HCT116 (cell line): ENCODE measurements at regions not wholly inside any gene's neighbourhood (a gene's known extent, or its start where the extent isn't known, plus 50 kb on each side); places are given as distances from the start of the nearest gene placed in this dataset.

Experiments used
- ATAC-seq: fragments of 200-7000 bp; cut with Tn5 transposase; 2 replicates; pipeline ENCODE4 v1.9.1; 2020; ENCODE audit warnings: mild to moderate bottlenecking, moderate library complexity
- BruUV-seq: library from RNA; stranded (reverse); fragments of 400-500 nt; replicated peaks from 2 replicates; lab custom pipeline; 2021; lab: Mats Ljungman, UMichigan
- CTCF ChIA-PET: fragments of 300-600 bp; sonication (Branson Sonifier 250); formaldehyde crosslinking; loops from one replicate; lab custom pipeline; 2021; ENCODE audit warnings: antibody characterized with exemption; lab: Charles Lee
- POLR2A ChIA-PET: fragments of 300-600, 350-600 bp; sonication (Branson Sonifier 250); formaldehyde crosslinking; loops from one replicate; lab custom pipeline; 2021; ENCODE audit warnings: antibody characterized with exemption; lab: Charles Lee
- RAD21 ChIA-PET, 2 experiments: fragments of 300-600 bp; sonication (Branson Sonifier 250); formaldehyde crosslinking; loops; one replicate each; lab custom pipeline; 2023; ENCODE audit warnings: low total read pairs in 2 of 2; ENCODE audit not compliant: uncharacterized antibody in 2 of 2, unreplicated experiment in 2 of 2, low non-redundant PET in 1 of 2; lab: Charles Lee
- DNase-seq: peaks from one replicate; pipeline ENCODE4 v3.0.0-alpha.2; 2010; ENCODE audit warnings: low read depth, low spot score
- H2AFZ ChIP-seq: fragments of 200-600 bp; shearing (Covaris generic), sonication (generic); 2 replicates; pipeline ENCODE4 v1.6.1; 2017; ENCODE audit warnings: low read depth, mixed run types, mixed read lengths, antibody characterized with exemption, low read length; ENCODE audit not compliant: poor library complexity, severe bottlenecking
- H3K27ac ChIP-seq: 2 replicates; pipeline ENCODE4 v1.5.1; 2012; ENCODE audit warnings: low read depth, low read length
- H3K27me3 ChIP-seq: fragments of 200-600 bp; sonication (generic); 2 replicates; pipeline ENCODE4 v1.6.1; 2016; ENCODE audit warnings: mixed run types, low read length, mixed read lengths; ENCODE audit not compliant: insufficient read depth
- H3K36me3 ChIP-seq, 2 experiments: fragments of 200-500 bp in 1 of 2; fragments of 200-600 bp in 1 of 2; sonication (Bioruptor generic) in 1 of 2; sonication (generic) in 1 of 2; 2 replicates each; pipeline versions ENCODE4 v1.5.1 to v1.6.1; 2014 to 2016; ENCODE audit warnings: low read length in 2 of 2, inconsistent platforms in 1 of 2, mixed read lengths in 1 of 2, mixed run types in 1 of 2; ENCODE audit not compliant: insufficient read depth in 2 of 2, control insufficient read depth in 1 of 2
- H3K4me1 ChIP-seq, 2 experiments: fragments of 200-600 bp in 1 of 2; sonication (generic) in 1 of 2; 2 replicates each; pipeline versions ENCODE4 v1.5.1 to v1.6.1; 2012 to 2017; ENCODE audit warnings: low read length in 2 of 2, inconsistent platforms in 1 of 2, mild to moderate bottlenecking in 1 of 2, mixed read lengths in 1 of 2, mixed run types in 1 of 2, moderate library complexity in 1 of 2; ENCODE audit not compliant: insufficient read depth in 2 of 2, control insufficient read depth in 1 of 2
- H3K4me2 ChIP-seq: fragments of 200-600 bp; sonication (generic); 2 replicates; pipeline ENCODE4 v1.6.1; 2017; ENCODE audit warnings: mixed run types, low read length, mixed read lengths
- H3K4me3 ChIP-seq, 2 experiments: fragments of 200-600 bp in 1 of 2; sonication (generic) in 1 of 2; replicated peaks in 1 of 2; 2 replicates each; pipeline ENCODE4 v1.5.1; 2011 to 2016; ENCODE audit warnings: low read length in 2 of 2, control low read depth in 1 of 2, low read depth in 1 of 2, mild to moderate bottlenecking in 1 of 2, mixed read lengths in 1 of 2, mixed run types in 1 of 2
- H3K79me2 ChIP-seq: fragments of 200-600 bp; sonication (generic); 2 replicates; pipeline ENCODE4 v1.6.1; 2017; ENCODE audit warnings: mild to moderate bottlenecking, mixed run types, low read length, moderate library complexity, mixed read lengths; ENCODE audit not compliant: insufficient read depth
- H3K9ac ChIP-seq: fragments of 200-600 bp; sonication (generic); 2 replicates; pipeline ENCODE4 v1.6.1; 2016; ENCODE audit warnings: low read length, mixed read lengths
- H3K9me2 ChIP-seq: fragments of 200-600 bp; sonication (generic), shearing (Covaris generic); 2 replicates; pipeline ENCODE4 v1.6.1; 2017; ENCODE audit warnings: mixed run types, mild to moderate bottlenecking, moderate library complexity; ENCODE audit not compliant: insufficient read depth
- H3K9me3 ChIP-seq, 2 experiments: fragments of 200-500 bp in 1 of 2; fragments of 200-600 bp in 1 of 2; sonication (Bioruptor generic) in 1 of 2; sonication (generic) in 1 of 2; 2 replicates each; pipeline ENCODE4 v1.6.1; 2014 to 2017; ENCODE audit warnings: low read length in 2 of 2, mixed read lengths in 2 of 2, inconsistent platforms in 1 of 2, low read depth in 1 of 2, mild to moderate bottlenecking in 1 of 2, mixed run types in 1 of 2, moderate library complexity in 1 of 2; ENCODE audit not compliant: control insufficient read depth in 1 of 2, insufficient read depth in 1 of 2
- H4K20me1 ChIP-seq: fragments of 200-600 bp; sonication (generic), shearing (Covaris generic); 2 replicates; pipeline ENCODE4 v1.6.1; 2017; ENCODE audit warnings: mixed run types, mild to moderate bottlenecking, moderate library complexity; ENCODE audit not compliant: insufficient read depth
- CBX3 ChIP-seq: IDR thresholded peaks from 2 replicates; pipeline ENCODE4 v1.6.1; 2012; ENCODE audit warnings: low read depth
- CEBPB ChIP-seq: IDR thresholded peaks from 2 replicates; pipeline ENCODE4 v1.6.1; 2012; ENCODE audit warnings: low read depth
- ELF1 ChIP-seq: IDR thresholded peaks from 2 replicates; pipeline ENCODE4 v1.6.1; 2012; ENCODE audit warnings: low read depth, borderline replicate concordance
- EZH2 ChIP-seq: fragments of 200-600 bp; sonication (generic); IDR thresholded peaks from 2 replicates; pipeline ENCODE4 v1.6.1; 2017; ENCODE audit warnings: antibody characterized with exemption, mixed run types
- EZH2phosphoT487 ChIP-seq: fragments of 200-600 bp; IDR thresholded peaks from 2 replicates; pipeline ENCODE4 v1.6.1; 2018; ENCODE audit warnings: antibody characterized with exemption, borderline replicate concordance
- FOSL1 ChIP-seq: IDR thresholded peaks from 2 replicates; pipeline ENCODE4 v1.6.1; 2012; ENCODE audit warnings: low read depth
- MAX ChIP-seq: IDR thresholded peaks from 2 replicates; pipeline ENCODE4 v1.6.1; 2012
- POLR2A ChIP-seq: IDR thresholded peaks from 2 replicates; pipeline ENCODE4 v1.7.0; 2011; ENCODE audit warnings: borderline replicate concordance; ENCODE audit not compliant: insufficient read depth, insufficient read length; ENCODE audit errors: extremely low read depth
- POLR2AphosphoS5 ChIP-seq: IDR thresholded peaks from 2 replicates; pipeline ENCODE4 v1.6.1; 2011; ENCODE audit warnings: mild to moderate bottlenecking, low read depth, low read length, moderate library complexity
- SIN3A ChIP-seq: IDR thresholded peaks from 2 replicates; pipeline ENCODE4 v1.6.1; 2012; ENCODE audit warnings: low read depth
- SP1 ChIP-seq: IDR thresholded peaks from 2 replicates; pipeline ENCODE4 v1.6.1; 2012; ENCODE audit warnings: low read depth
- TCF7L2 ChIP-seq: IDR thresholded peaks from 2 replicates; pipeline ENCODE4 v1.7.0; 2011; ENCODE audit warnings: borderline replicate concordance, inconsistent platforms; ENCODE audit not compliant: insufficient read depth, insufficient read length; ENCODE audit errors: extremely low read depth
- YY1 ChIP-seq: IDR thresholded peaks from 2 replicates; pipeline ENCODE4 v1.6.1; 2011; ENCODE audit warnings: low read length, low read depth, moderate library complexity, mild to moderate bottlenecking; ENCODE audit not compliant: insufficient replicate concordance; ENCODE audit errors: extremely low read depth
- ZFX ChIP-seq: fragments of 450-650 bp; IDR thresholded peaks from 2 replicates; pipeline ENCODE4 v1.6.1; 2017
- ZNF274 ChIP-seq: fragments of 200-500 bp; sonication (Bioruptor generic); IDR thresholded peaks from 2 replicates; pipeline ENCODE4 v1.6.1; 2014; ENCODE audit warnings: mild to moderate bottlenecking, low read depth, low read length, inconsistent platforms
- intact Hi-C: fragments of 100-400 bp; cut with micrococcal nuclease; formaldehyde crosslinking; loops from 2 replicates; pipeline ENCODE4 v1.10.0; 2022
- TF ChIP-seq, protein P1 (sequence below): IDR thresholded peaks from 2 replicates; pipeline ENCODE4 v1.6.1; 2012; ENCODE audit warnings: low read depth
- TF ChIP-seq, protein P2 (sequence below): IDR thresholded peaks from 2 replicates; pipeline ENCODE4 v1.6.1; 2012

GRCh38 chr18:60910534-60910933 is 422.7 kb upstream of the CDH20 start:
- Histone ChIP-seq H3K27ac (no peak overlapping the region), H3K79me2 (no peaks in the 10 kb centered on the region)
- TF ChIP-seq SIN3A (no peak), SP1 (no peak), TCF7L2 (no peak), YY1 (no peak), CBX3 (no peak), EZH2phosphoT487 (no peak), POLR2AphosphoS5 (no peak), FOSL1 (no peak), POLR2A (no peak), ELF1 (no peak), CEBPB (no peak), ZFX (no peak), MAX (no peak), EZH2 (no peak), ZNF274 (no peak)
- TF ChIP-seq, protein P1, sequence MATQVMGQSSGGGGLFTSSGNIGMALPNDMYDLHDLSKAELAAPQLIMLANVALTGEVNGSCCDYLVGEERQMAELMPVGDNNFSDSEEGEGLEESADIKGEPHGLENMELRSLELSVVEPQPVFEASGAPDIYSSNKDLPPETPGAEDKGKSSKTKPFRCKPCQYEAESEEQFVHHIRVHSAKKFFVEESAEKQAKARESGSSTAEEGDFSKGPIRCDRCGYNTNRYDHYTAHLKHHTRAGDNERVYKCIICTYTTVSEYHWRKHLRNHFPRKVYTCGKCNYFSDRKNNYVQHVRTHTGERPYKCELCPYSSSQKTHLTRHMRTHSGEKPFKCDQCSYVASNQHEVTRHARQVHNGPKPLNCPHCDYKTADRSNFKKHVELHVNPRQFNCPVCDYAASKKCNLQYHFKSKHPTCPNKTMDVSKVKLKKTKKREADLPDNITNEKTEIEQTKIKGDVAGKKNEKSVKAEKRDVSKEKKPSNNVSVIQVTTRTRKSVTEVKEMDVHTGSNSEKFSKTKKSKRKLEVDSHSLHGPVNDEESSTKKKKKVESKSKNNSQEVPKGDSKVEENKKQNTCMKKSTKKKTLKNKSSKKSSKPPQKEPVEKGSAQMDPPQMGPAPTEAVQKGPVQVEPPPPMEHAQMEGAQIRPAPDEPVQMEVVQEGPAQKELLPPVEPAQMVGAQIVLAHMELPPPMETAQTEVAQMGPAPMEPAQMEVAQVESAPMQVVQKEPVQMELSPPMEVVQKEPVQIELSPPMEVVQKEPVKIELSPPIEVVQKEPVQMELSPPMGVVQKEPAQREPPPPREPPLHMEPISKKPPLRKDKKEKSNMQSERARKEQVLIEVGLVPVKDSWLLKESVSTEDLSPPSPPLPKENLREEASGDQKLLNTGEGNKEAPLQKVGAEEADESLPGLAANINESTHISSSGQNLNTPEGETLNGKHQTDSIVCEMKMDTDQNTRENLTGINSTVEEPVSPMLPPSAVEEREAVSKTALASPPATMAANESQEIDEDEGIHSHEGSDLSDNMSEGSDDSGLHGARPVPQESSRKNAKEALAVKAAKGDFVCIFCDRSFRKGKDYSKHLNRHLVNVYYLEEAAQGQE = no peak
- TF ChIP-seq, protein P2, sequence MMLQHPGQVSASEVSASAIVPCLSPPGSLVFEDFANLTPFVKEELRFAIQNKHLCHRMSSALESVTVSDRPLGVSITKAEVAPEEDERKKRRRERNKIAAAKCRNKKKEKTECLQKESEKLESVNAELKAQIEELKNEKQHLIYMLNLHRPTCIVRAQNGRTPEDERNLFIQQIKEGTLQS = no peak
- TF ChIP-seq, all 23 proteins: peak for 0
- Histone ChIP-seq H3K4me1 (no peaks in the 10 kb centered on the region), H3K9ac (no peak overlapping the region), H4K20me1 (no peaks in the 10 kb centered on the region), H3K36me3 (no peaks in the 10 kb centered on the region), H2AFZ (no peak overlapping the region), H3K27me3 (no peaks in the 10 kb centered on the region), H3K9me2 (no peaks in the 10 kb centered on the region), H3K4me3 (no peak overlapping the region), H3K9me3 (no peaks in the 10 kb centered on the region), H3K4me2 (no peak overlapping the region)
- RAD21 ChIA-PET = no interaction called here
- CTCF ChIA-PET = no interaction called here
- intact Hi-C loops = no loop called here
- no peak for DNase-seq
- ATAC-seq = no peak
- POLR2A ChIA-PET = no interaction called here
- BruUV-seq = no TSS peak
